Activated T-cell treated with anti-CD3 and anti-CD28 coated beads for 24 hours (primary cell): ENCODE measurements at regions not wholly inside any gene's neighbourhood (a gene's known extent, or its start where the extent isn't known, plus 50 kb on each side); places are given as distances from the start of the nearest gene placed in this dataset.
"Not testable (repeated sequence)": the region's sequence is repeated elsewhere in the genome, so short reads cannot be mapped to it uniquely, and the experiment has no call there.

ENCODE experiments used
- DNase-seq: peaks from one replicate; pipeline ENCODE4 v3.0.0-alpha.2; 2020; ENCODE audit warnings: low read depth

DNA sequence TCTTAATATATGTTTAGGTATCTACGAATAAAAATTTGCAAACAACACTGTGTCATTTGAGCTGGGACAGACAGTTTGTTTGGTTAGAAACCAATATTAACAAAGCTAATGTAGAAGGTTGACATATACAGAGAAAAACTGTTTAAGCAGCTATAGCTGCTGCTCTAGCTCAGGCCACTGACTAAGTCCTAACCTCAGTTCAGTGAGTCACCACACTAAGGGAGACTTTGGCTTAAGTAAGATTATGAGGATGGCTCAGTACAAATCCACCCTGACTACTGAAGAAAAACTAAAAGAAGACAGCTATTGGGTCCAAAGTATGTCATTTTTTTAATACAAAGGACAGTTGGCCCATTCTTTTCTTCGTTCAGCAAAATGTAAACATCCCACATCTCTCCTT lies 717.3 kb upstream of the ACTRT1 start:
- DNase-seq: no peak

DNA sequence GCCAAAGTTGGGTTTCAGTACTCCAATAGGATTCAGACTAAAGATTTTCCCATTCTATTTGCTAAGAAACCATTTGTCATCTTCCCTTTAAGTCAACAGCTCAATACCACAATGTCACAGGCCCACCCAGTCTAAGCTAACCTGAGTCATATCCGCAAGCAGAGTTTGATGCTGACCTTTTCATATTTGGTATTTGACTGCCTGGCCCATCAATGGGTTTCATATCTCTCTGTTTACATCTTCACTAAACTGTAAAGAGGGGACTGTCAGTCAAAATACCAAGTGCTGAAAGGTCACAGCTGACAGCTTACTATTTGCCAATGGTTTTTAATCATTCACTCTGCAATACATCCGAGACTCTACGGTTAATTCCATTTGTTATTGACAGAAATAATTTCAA lies 707.5 kb upstream of the ACTRT1 start:
- no peak for DNase-seq

DNA sequence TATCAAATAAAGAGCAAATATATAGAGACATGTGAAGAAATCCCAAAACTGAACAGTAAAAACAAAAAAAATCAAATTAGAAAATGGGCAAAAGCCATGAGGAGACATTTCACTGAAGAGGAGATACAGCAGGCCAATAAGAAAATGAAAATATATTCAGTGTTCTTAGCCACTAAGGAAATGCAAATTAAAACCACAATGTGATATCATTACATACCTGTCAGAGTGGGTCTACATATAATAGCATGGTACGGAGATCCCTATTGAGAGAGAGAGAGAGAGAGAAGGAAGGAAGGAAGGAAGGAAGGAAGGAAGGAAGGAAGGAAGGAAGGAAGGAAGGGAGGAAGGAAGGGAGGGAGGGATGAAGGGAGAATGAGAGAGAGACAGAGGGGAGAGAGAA lies 707.0 kb upstream of the ACTRT1 start:
- no peak for DNase-seq

DNA sequence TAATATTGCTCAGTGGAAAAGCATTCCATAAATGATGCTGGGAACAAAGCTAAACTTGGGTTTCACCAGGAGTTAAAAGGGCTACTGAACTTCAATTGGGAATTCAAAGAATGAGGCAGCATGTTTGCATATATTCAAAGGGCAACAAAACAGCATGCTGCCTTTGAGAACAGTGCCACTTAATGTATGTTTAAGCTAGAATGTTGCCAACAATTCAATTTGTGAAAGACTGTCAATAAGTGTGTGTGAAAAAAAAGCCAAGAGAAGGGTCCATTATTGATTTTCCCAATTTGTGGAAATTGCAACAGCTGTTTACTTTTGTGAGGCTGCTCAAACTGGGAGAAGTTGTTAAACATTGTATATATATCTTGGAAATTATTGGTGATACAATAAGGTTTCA lies 701.9 kb upstream of the ACTRT1 start:
- no peak for DNase-seq

DNA sequence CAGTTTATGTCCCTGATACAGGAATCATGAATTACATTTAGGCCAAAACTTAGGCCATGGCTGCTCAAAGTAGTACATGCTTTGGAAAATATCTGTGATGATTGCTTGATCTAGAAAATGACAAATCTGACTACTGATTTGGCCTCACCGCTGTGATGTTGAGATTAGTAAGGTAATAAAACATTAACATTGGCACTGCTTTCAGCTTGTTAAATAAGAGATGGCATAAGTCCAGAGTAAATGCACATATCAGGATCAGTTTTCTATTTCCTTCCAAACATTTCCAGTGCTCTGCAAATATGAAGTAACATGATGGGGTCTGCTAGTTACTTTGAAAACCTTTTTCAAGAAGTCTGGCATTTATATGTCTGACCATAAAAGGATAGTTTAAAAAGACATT lies 687.3 kb upstream of the ACTRT1 start:
- DNase-seq: no peak

DNA sequence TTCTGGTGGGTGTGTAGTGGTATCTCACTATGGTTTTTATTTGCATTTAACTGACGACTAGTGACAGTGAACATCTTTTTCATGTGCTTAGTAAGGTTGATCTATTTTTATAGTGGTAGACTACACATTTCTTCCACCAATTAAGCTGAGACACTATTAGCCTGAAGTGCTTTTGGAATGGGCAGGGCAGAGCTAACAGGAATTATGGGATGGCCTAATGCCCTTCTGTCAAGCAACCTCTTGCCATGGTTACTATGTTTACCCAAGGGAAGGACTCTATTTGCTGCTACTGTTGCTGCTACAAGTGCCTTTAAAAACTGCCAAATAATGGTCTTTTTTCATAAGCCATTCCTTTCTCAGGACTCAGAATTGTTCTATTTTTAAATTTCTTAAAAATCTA lies 676.7 kb upstream of the ACTRT1 start:
- no peak for DNase-seq

DNA sequence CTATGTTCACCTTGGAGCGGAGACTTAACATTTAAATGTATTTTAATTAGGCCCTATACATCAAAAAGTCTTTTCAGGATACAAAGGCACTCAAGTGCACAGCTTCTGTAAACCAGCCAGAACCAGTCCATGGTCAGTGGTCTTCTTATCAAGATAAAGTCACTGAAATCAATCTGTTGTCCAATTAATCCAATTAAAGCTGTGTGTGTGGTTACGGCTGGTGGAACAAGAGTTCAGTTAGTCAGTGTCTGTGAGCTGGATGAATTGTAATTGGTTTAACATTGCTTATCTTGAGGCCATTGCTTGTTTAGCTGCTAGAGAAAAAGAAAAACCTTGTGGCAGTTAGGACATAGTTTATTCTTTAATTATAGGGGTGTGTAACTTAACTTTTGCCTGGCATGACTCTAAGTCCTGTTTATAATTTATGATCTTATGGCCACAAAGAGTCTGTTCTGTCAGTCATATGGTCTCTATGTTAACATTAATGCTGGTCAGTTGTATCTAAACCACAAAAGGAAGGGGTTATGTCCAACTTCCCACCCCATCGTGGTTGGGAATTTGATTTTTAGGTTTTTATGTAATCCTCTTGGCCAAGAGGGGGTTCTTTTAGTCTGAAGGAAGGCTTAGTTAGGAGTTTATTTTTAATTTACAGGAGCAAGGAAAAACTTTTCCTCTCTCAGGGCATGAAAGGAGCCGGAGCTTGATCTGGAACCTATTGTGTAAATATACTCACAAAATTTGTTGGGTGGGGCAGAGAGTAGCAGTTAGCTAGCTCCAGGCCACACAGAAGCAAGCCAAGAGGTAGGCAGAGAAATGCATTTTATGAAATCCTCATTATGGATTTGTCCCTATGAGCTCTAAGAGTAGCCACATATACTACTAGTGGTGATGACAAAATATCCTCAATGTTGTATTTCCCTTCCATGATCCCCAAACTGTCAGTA lies 665.7 kb upstream of the ACTRT1 start:
- DNase-seq: no peak

DNA sequence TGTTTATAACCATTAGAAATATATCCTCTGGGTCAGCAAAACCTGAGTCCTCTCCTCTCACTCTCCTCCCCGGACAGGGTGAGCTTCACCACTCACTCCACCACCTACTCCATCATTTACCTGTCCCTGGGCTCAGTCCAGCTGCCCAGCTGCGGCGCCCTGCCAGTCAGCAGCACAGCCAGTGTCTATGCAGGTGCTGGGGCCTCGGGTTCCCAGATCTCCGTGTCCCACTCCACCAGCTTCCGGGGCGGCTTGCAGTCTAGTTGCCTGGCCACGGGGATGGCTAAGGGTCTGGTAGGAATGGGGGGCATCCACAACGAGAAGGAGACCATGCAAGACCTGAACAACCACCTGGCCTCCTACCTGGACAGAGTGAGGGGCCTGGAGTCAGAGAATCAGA lies 662.2 kb upstream of the ACTRT1 start:
- no peak for DNase-seq

DNA sequence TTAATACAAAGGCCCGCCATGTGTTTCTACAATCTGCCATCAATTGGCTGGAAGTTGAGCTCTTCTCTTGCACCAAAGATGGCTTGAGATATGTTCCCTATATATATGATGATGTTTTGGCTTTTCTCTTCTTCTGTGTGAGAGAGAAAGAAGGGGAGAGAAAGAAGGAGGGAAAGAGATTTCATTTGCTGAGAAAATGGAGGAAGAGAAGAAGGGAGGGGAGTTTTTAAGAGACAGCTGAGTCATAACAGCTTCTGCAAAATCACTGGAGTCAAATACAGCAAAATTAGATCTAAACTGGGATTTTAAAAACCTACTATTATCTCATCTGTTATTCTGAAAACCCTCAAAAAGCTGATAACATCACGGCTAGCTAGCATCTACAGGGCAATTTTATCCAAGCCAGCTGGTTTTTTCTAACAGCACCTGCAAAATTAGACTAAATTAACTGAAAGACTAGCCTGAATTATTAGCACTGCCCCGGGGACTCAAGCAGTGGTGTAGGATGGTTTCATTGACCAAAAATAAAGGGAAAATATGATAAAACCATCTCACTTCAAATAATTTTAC lies 647.6 kb upstream of the ACTRT1 start:
- DNase-seq: no peak

DNA sequence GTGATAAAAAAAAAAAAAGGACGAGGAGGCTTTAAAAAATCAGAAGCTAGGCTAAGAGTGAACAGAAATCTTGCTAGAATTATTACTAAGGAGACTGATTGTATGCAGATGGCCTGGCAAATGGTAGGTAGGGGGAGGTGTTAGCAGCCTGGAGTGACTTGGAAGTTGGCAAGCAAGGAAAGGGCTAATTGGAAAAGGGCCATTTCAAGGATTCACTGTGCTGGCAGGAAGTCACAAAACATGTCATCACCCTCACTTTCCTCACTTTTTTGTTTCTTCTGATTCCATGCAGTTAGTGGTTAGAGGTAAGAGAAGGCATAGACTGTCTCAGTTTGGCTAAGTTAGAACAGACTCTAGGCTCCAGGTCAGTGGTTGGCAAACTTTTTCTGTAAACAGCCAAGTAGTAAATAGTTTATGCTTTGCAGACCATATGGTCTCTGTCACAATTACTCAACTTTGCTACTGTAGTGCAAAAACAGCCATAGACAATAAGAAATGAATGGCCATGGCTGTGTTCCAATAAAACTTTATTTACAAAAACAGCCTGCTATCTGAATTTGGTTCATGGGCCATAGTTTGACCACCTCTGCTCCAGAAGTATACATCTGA lies 646.5 kb upstream of the ACTRT1 start:
- DNase-seq: no peak

DNA sequence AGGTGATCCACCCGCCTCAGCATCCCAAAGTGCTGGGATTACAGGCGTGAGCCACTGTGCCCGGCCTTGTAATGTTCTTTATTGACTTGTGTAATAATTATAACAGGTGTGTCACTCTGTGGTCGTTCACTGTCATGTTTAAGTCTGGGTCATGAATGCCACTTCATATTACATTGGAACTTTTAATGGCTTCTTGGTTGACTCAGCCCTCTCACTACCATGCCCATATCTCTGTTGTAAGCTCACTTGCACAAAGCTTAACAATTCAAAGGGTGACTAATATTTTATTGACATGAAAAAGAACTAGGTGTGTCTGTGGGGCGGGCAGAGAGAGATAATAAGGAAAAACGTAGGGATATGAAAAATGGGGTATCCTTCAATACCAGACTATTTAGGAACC lies 639.7 kb upstream of the ACTRT1 start:
- DNase-seq: no peak

DNA sequence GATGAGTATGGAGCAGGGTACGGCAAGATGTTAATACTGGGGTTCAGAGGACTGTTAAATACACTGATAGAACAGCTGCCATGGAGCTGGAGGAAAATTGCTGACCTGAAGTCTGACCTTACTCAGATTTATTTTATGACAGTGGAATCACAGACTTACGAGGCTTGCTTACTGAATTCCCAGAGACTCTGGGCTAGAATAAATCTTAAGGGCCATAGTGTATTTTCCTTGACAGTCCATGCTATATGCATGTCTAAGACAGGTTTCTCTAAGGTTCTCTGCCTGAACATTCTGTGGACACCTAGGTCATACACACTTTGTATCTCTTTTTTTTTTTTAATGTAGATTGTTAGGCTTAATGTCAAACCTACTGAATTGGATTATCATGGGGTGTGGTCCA lies 633.2 kb upstream of the ACTRT1 start:
- no peak for DNase-seq

DNA sequence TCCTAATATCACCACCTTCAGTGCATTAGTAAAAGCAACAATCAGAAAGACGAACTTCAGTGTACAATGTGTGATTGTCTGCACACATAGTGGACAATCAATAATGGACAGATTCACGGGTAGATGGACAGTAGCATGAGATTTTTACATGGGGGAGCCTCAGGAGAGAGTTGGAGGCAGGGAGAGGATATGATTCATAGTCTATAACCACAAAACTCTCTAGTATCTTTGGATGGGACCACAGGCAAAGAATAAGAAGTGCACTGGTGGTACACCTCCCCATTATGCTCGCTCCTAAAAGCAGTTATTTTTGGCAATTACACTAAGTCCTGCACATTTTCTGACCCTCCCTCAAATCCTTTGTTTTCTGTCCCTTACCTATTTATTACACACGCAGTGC lies 624.4 kb upstream of the ACTRT1 start:
- no peak for DNase-seq

DNA sequence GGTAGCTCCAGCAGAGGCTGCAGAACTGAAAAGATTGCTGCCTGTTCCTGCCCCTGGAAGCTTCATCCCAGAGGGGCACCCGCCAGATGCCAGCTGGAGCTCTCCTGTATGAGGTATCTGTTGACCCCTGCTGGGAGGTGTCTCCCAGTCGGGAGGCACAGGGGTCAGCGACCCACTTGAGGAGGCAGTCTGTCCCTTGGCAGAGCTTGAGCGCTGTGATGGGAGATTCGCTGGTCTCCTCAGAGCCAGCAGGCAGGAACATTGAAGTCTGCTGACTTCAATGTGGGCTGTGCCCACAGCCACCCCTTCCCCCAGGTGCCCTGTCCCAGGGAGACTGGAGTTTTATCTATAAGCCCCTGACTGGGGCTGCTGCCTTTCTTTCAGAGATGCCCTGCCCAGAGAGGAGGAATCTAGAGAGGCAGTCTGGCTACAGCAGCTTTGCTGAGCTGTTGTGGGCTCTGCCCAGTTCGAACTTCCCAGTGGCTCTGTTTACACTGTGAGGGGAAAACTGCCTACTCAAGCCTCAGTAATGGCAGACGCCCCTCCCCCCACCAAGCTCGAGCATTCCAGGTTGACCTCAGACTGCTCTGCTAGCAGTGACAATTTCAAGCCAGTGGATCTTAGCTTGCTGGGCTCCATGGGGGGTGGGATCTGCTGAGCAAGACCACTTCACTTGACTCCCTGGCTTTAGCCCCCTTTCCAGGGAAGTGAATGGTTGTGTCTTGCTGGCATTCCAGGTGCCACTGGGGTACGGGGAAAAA lies 622.3 kb upstream of the ACTRT1 start:
- DNase-seq: not testable (repeated sequence)

DNA sequence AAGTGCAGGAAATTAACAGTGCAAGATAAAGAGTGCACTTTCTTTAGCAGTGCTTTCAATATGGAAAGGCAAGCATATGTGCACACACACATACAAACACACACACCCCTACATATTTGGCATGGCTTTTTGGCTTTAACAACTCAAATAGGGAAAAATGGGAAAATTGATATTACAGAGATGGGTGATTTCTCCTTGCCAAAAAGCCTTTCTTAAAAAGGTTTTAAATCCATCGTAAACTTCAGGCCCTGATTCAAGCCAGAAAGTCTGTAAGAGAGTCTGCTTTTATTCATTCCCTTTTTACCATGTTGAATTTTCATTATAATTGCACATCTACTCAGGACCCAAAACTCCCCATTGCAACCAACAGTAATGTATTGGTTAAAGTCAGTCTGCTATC lies 612.0 kb upstream of the ACTRT1 start:
- no peak for DNase-seq

DNA sequence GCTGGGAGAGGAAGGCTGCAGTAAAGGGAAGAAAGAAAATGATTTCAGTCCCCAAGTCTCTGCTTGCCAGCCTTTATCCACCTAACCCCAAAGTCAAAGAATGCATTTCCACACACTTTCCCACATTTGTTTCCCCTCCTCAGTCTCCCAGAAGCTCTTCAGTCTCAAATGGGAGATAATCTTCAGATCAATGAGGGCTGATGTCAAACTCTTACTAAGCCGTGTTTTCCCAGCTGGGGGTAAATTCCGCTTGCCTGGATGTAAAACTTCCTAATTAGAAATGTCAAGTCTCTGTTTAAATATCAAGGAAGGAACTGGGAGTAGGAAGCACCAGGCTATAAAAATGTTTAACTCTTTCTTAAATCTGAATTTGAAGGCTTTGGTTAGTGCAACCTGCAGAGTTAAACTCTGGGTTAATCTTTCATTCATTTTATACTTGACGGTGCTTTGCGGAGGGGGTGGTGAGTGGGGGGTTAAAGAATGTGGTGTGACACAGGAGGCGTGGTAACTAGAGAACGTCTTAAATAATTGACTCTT lies 601.4 kb upstream of the ACTRT1 start:
- no peak for DNase-seq

DNA sequence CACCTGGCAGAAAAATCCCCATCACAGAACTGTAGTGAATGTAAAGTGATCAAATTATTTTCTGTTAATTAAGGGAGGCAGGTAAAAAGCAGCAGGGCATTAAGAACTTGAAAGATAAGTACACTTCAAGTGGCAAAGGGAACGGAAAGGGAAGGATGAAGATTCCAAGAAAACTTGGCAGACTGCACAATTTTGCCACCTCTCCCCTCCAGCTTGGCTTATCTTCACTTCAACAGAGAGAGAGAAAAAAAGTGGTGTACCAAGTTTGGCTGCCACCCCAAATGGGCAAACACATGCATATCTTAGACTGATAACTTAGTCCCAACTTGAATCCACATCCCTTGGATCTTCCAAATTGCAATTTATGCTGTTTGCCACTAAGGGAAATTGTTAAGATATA lies 598.1 kb upstream of the ACTRT1 start:
- no peak for DNase-seq

DNA sequence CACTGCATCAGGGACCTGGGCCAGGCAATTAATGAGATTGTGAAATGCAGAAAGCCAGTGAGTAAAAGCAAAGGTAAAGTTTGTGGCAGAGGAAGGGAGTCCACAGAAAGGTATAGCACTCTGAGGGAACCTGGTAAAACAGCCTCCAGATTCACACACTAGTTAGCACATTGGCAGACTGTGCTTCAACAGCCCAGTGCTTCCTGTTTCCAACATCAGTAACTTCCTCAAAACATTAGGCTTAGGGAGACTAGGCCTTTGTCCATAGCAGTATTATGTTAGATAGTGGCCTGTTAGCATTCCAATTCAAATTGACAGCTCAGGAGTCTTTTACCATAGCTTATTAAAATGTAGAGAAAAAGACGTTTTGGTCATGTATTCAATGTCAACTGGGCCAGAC lies 582.6 kb upstream of the ACTRT1 start:
- no peak for DNase-seq

DNA sequence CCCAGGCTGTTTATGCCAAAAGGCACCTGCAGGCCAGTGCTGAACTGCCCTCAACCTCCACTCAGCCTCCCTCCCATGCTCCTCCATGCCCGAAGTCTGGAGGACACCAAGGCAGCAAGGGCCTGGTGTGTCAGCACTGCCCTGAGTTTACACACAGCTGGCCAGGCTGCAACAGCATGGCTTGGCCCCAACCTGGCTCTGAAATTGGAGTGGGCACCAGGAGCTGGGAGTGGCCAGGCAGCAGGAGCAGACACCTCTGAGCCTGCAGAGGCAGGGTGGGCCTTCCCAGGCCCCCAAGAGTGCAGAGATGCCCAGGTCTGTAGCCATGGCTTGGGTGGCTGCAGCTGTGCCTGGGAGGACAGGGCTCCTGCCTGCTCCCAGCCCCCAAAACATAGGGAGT lies 571.2 kb upstream of the ACTRT1 start:
- no peak for DNase-seq

DNA sequence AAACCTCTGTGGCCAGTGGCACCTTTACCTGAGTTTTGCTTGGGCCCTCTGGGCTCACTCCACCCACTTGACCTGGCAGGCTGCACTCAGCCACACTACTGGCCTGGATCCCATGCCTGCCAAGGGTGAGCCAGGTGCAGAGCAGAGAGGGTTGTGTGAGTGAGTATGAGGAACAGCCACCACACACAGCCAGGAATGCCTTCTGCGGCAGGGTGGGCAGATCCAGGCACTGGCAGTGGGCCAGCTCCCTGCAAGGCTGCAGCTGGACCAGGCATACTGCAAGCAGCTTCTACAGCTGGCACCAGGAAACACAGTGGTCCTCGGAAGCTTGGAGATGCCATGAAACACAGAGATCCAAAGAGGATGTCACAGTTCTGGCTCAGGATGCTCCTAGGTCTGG lies 570.1 kb upstream of the ACTRT1 start:
- DNase-seq: no peak

DNA sequence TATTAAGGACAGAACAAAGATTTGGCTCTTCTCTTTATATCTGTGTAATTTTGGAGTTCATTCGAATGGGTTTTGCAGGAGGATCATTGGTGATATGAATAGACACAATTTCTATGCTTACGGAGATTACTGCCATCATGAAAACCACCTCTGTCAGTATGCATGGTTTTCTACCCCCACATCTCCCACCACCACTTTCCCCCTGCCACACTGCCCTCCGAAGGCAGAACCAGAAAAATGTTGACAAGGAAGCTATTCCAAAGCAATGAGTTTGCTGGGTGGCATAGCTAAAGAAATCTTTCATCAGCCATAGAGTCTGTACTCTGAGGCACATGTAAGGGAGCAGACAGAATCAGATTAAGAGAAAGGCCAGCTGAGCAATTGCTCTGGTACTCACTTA lies 567.3 kb upstream of the ACTRT1 start:
- DNase-seq: no peak

DNA sequence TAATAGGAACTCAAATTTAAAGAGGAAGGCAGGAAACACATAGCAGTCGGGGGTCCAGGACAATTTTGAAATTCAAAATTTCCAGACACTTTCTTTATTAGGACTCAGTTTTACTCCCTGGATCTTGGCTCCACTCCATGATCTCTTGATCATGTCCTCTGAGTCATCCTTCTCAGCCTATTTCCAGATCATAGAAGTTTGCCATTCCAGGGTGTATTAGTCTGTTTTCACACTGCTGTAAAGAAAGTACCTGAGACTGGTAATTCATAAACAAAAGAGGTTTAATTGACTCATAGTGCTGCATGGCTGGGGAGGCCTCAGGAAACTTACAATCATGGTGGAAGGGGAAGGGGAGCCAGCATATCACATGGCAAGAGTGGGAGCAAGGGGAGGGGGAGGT lies 564.7 kb upstream of the ACTRT1 start:
- no peak for DNase-seq
